C4-2B (cell line): ENCODE measurements at regions not wholly inside any gene's neighbourhood (a gene's known extent, or its start where the extent isn't known, plus 50 kb on each side); places are given as distances from the start of the nearest gene placed in this dataset.

Experiments
- CTCF ChIP-seq: fragments of 450-650 bp; conservative IDR thresholded peaks from 2 replicates; pipeline ENCODE4 v1.5.1; 2017; ENCODE audit warnings: mild to moderate bottlenecking
- ZFX ChIP-seq: fragments of 450-650 bp; IDR thresholded peaks from 2 replicates; pipeline ENCODE4 v1.6.1; 2017

DNA sequence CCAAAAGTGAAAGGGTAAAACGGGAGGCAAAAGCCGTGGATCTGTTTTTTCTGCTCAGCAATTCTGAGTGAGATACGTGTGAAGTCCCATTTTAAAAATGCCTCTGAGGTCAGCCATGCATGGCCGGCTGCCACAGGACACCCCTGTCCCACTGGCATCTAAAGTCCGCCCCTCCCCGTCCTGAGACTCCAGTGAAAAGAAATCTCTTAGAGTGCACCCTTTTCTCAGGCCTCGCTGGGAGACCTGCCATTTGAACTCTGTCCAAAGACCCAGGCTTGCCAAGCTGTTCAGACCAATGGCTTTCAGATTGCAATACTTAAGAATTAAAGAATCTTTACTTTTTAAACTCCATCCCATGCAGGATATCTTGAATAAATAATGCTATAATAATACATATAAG is 61.0 kb upstream of the SLC24A5 start:
- TF ChIP-seq CTCF (no peak), ZFX (no peak)
